Kidney (tissue), 13 donors: ENCODE measurements at regions not wholly inside any gene's neighbourhood (a gene's known extent, or its start where the extent isn't known, plus 50 kb on each side); places are given as distances from the start of the nearest gene placed in this dataset.

Source experiments
- DNase-seq, 5 donors: peaks; one replicate each; pipeline ENCODE4 v3.0.0-alpha.2; 2013 to 2020
- FAIRE-seq: peaks from 2 replicates; lab custom pipeline; 2012; peaks lifted over from hg19 to GRCh38; lab: Jason Lieb, UNC
- H3K27ac ChIP-seq, 2 donors: one replicate each; pipeline ENCODE4 v1.7.0; 2013; ENCODE audit warnings: low read depth in 2 of 2, low read length in 2 of 2, inconsistent platforms in 1 of 2
- H3K27me3 ChIP-seq: one replicate; pipeline ENCODE4 v1.7.1; 2013; ENCODE audit warnings: low read length, inconsistent platforms; ENCODE audit not compliant: control insufficient read depth, insufficient read depth
- H3K36me3 ChIP-seq, 3 donors: one replicate each; pipeline versions ENCODE4 v1.7.0 to v1.7.1; 2013; ENCODE audit warnings: low read length in 3 of 3, control low read depth in 1 of 3, inconsistent platforms in 1 of 3; ENCODE audit not compliant: insufficient read depth in 3 of 3, control insufficient read depth in 2 of 3
- H3K4me1 ChIP-seq, 3 donors: one replicate each; pipeline versions ENCODE4 v1.7.0 to v1.7.1; 2013; ENCODE audit warnings: low read length in 3 of 3, inconsistent platforms in 1 of 3, low read depth in 1 of 3; ENCODE audit not compliant: control insufficient read depth in 2 of 3, insufficient read depth in 2 of 3
- H3K4me3 ChIP-seq, 3 donors: one replicate each; pipeline versions ENCODE4 v1.7.0 to v1.8.1; 2013; ENCODE audit warnings: low read length in 3 of 3, control low read depth in 1 of 3, inconsistent platforms in 1 of 3
- H3K9ac ChIP-seq, 3 donors: one replicate each; pipeline versions ENCODE4 v1.7.0 to v1.7.1; 2013; ENCODE audit warnings: low read length in 3 of 3, control low read depth in 1 of 3, inconsistent platforms in 1 of 3
- H3K9me3 ChIP-seq, 3 donors: one replicate each; pipeline versions ENCODE4 v1.7.0 to v1.7.1; 2013; ENCODE audit warnings: low read length in 3 of 3, control low read depth in 1 of 3, inconsistent platforms in 1 of 3; ENCODE audit not compliant: control insufficient read depth in 2 of 3, insufficient read depth in 1 of 3
- CTCF ChIP-seq: IDR thresholded peaks from 3 replicates; pipeline ENCODE4 v1.5.1; 2012; ENCODE audit warnings: mild to moderate bottlenecking, moderate library complexity, borderline replicate concordance; ENCODE audit not compliant: insufficient read depth; ENCODE audit errors: extremely low read depth
- intact Hi-C: fragments of 100-400 bp; cut with DNase I; formaldehyde crosslinking; loops from one replicate; pipeline ENCODE4 v1.11.1; 2022
- donor health status: control.
- donor health status: control.
- donor health status: control.
- donor health status: control.
- donor health status: control.
- donor health status: DM: yes; HTN: yes; CAD: no.
- donor health status: Normal renal cell carcinoma (clear cell type).

DNA sequence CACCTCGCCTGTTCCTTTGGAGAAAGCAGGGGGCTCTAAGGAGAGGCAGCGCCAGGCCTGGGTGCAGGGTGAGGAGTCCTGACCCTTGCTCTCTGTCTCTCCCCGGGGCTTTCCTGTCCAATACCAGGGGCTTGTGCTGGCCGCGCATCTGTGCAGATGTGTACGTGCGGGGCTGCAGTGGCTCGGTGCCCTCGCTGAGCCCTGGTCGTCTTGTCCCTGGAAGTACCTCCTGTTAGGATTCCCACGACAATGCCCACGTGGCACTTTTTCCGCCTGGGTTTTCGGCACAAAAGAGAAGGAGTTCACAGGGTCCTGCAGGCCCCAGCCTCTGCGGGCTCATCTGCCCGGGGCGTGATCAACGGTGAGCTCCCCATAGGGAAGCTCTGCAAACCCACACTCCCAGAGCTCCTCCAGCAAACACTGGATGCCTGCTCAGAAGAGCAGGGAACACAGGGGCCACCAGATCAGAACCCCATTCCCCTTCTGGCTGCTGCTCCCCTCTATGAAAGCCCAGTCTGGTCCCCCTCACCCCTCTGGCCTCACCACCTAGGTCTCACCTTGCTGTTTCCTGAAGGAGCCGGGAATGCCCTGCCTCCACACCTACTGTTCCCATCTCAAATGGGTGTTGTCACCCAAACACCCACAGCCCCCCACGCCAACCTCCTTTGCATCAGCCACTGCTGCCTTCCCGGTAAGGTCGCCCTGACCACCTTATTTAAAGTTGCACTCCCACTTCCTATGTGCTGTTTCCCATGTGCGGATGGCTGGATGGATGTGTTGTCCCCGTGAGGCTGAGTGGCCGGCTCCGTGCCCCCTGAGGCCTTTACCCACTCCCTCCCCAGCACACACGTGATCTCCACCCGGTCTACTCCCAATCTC, 62.6 kb upstream of the PRR20G start:
- Histone ChIP-seq H3K9ac (no peak overlapping the region), H3K27ac (no peak overlapping the region), H3K4me3 (no peak overlapping the region), H3K27me3 (no peaks in the 10 kb centered on the region), H3K9me3 (no peaks in the 10 kb centered on the region), H3K36me3 (no peaks in the 10 kb centered on the region), H3K4me1 (no peaks in the 10 kb centered on the region)
- DNase-seq: no peak
- intact Hi-C loops: no loop called here
- no peak for TF ChIP-seq CTCF
- FAIRE-seq: no peak

DNA sequence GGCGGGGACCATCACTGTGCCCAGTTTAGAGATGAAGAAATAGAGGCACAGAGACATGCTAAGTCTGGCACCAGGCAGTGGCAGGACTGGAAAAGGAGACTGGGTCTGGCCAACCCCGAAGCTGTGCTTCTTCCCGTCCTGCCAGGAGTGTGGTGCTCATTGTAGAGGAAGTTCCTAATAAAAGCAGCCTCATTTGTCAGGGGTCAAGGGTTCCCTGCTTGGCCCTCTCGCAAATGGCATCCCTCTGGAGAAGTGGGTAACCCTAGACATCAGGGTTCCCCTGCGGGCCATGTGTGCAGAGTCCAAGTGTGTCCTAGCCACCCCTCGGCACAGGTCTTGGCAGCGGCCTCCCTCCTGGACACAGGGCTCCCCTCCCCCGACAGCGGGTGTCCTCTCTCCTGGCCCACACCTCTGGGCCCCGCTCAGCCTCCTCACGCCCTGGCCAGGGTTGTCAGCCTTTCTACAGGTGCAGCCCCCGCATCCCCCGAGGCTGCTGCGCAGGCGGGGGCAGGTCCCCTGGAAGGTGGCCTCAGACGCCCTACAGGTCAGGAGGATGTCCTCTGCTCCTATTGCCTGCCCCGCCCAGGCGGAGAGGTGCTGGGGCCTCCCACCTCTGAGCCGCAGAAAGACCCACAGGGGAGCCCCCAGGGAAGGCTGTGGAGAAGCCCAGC, 61.8 kb upstream of the PRR20G start:
- no peak for DNase-seq
- H3K4me3 ChIP-seq: no peak overlapping the region
- no peaks in the 10 kb centered on the region for H3K9me3 ChIP-seq
- H3K27me3 ChIP-seq: no peaks in the 10 kb centered on the region
- intact Hi-C loops: no loop called here
- FAIRE-seq: no peak
- H3K36me3 ChIP-seq: no peaks in the 10 kb centered on the region
- H3K27ac ChIP-seq: no peak overlapping the region
- no peak for TF ChIP-seq CTCF
- no peak overlapping the region for H3K9ac ChIP-seq
- no peaks in the 10 kb centered on the region for H3K4me1 ChIP-seq

DNA sequence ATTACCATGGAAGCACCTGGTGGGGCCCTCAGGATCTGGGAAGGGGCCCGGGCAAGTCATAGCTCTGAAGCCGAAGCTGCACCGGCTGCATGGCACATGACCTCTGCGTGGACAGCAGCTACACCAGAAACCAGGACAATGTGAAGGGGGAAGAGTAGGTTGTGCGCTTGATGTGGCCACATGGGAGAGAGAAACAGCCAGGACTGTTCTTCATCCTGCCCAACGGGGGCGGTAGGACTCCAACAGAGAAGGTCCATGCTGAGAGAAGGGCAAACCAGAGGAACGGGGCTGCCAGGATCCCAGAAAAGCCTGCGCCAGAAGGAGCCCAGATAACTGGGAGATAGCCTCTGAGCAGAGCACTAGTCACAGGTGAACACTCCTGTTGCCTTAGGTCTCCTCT, 54.9 kb upstream of the PRR20G start:
- no peak for DNase-seq
- no peak for TF ChIP-seq CTCF
- H3K27me3 ChIP-seq: peaks cover 12% of the 10 kb centered on the region
- H3K4me1 ChIP-seq: no peaks in the 10 kb centered on the region
- H3K9ac ChIP-seq: no peak overlapping the region
- no peak for FAIRE-seq
- H3K9me3 ChIP-seq: peaks cover 0 to 6% (median 0%) of the 10 kb centered on the region in 3 donors
- no peak overlapping the region for H3K27ac ChIP-seq
- no peak overlapping the region for H3K4me3 ChIP-seq
- intact Hi-C loops: no loop called here
- H3K36me3 ChIP-seq: peaks cover 0 to 2% (median 0%) of the 10 kb centered on the region in 3 donors
